ENCODE measurements at regions not wholly inside any gene's neighbourhood (a gene's known extent, or its start where the extent isn't known, plus 50 kb on each side); places are given as distances from the start of the nearest gene placed in this dataset.
A peak's percentile ranks its signal among the peaks of the same experiment; 100 is the strongest.

DNA sequence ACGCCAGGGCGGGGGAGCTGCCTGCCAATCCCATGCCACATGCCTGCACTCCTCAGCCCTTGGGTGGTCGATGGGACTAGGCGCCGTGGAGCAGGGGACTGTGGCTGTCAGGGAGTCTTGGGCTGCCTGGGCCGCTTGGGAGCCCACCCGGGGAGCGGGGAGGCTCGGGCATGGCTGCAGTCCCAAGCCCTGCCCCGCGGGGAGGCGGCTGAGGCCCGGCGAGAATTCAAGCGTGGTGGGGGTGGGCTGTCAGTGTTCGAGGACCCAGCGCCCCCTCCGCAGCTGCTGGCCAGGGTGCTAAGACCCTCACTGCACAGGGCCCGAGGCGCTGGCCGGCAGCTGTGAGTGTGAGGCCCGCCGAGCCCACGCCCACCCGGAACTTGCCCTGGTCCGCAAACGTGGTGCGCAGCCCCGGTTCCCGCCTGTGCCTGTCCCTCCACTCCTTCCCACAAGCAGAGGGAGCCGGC lies 83.2 kb upstream of the DMRTA1 start:
- intact Hi-C loops (cut with DNase I): no loop called here
- H3K4me1 ChIP-seq: no peaks in the 10 kb centered on the region

GRCh38 chr9:22373636-22374035 lies 73.0 kb upstream of the DMRTA1 start:
- H3K36me3 ChIP-seq: no peaks in the 10 kb centered on the region
- H3K27ac ChIP-seq: no peak overlapping the region
- no peak for DNase-seq
- H3K4me1 ChIP-seq: no peaks in the 10 kb centered on the region
- H3K27me3 ChIP-seq: no peaks in the 10 kb centered on the region
- intact Hi-C loops (cut with DNase I): no loop called here
- H3K4me3 ChIP-seq: no peak overlapping the region
- ATAC-seq: no peak
- TF ChIP-seq, protein P1, sequence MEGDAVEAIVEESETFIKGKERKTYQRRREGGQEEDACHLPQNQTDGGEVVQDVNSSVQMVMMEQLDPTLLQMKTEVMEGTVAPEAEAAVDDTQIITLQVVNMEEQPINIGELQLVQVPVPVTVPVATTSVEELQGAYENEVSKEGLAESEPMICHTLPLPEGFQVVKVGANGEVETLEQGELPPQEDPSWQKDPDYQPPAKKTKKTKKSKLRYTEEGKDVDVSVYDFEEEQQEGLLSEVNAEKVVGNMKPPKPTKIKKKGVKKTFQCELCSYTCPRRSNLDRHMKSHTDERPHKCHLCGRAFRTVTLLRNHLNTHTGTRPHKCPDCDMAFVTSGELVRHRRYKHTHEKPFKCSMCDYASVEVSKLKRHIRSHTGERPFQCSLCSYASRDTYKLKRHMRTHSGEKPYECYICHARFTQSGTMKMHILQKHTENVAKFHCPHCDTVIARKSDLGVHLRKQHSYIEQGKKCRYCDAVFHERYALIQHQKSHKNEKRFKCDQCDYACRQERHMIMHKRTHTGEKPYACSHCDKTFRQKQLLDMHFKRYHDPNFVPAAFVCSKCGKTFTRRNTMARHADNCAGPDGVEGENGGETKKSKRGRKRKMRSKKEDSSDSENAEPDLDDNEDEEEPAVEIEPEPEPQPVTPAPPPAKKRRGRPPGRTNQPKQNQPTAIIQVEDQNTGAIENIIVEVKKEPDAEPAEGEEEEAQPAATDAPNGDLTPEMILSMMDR (IDR thresholded peaks at IDR 0.05): no peak
- FAIRE-seq: no peak
- WGBS, 2 donors: 67 to 78% methylated on average over 2 of the region's 2 CpGs
- no peaks in the 10 kb centered on the region for H3K9me3 ChIP-seq

More for the DNA sequence above, 83.2 kb upstream of the DMRTA1 start:
- ATAC-seq: no peak
- Histone ChIP-seq H3K4me3 (no peak overlapping the region), H3K27ac (no peak overlapping the region), H3K36me3 (no peaks in the 10 kb centered on the region), H3K9me3 (no peaks in the 10 kb centered on the region), H3K27me3 (no peaks in the 10 kb centered on the region)
- TF ChIP-seq, protein P1 (IDR thresholded peaks at IDR 0.05): no peak
- DNase-seq: peak in 2 of 6 donors; percentile 21 to 51
- no peak for FAIRE-seq
- WGBS, 2 donors: 78 to 88% methylated on average over 25 to 31 of the region's 31 CpGs

DNA sequence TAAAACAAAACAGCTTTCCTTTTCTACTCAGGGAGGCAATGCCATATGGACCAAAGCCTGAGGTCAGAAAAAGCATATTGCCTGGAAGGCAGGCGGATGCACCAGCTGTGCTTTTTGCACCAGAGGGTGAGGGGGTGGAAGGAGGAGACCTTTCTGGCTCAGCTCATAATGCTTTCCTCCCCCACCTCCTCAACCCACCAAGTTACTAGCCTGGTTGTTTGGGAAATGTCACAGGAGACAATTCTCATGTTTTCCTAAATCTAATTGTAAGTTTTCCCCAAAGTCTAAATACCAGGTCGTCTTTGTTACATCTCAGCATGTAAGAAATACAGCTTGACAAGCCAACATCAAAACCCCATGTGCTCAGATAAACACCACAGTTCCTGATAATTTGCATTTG lies 72.6 kb upstream of the DMRTA1 start:
- TF ChIP-seq, protein P1 (IDR thresholded peaks at IDR 0.05): no peak
- FAIRE-seq (no peak), DNase-seq (no peak), ATAC-seq (no peak)
- no peak overlapping the region for H3K27ac ChIP-seq
- H3K4me1 ChIP-seq: no peaks in the 10 kb centered on the region
- H3K36me3 ChIP-seq: no peaks in the 10 kb centered on the region
- H3K27me3 ChIP-seq: no peaks in the 10 kb centered on the region
- H3K4me3 ChIP-seq: no peak overlapping the region
- intact Hi-C loops (cut with DNase I): no loop called here
- WGBS, 2 donors: 46 to 50% methylated on average over 2 of the region's 2 CpGs
- no peaks in the 10 kb centered on the region for H3K9me3 ChIP-seq

DNA sequence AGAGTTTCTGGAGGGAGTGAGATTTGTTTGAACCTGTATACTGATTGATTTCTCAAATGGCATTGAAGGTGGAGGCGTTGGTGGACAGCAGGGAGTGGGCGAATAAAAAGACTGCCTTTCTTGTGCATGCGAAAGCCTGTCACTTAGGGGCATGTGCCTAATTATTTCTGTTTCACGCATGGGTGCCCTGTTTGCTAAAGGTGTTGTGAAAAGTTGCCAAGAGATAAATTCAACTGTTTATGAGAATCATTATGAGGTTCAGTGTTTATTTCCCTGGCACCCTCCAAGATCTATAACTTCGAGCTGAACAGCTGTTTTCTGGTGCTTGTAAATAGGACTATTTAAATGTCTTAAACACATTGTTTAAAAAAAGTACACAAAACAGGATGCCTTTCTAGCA lies 67.4 kb upstream of the DMRTA1 start:
- Histone ChIP-seq H3K4me3 (no peak overlapping the region), H3K9me3 (no peaks in the 10 kb centered on the region), H3K4me1 (no peaks in the 10 kb centered on the region), H3K27me3 (no peaks in the 10 kb centered on the region), H3K27ac (no peak overlapping the region), H3K36me3 (no peaks in the 10 kb centered on the region)
- intact Hi-C loops (cut with DNase I): no loop called here
- WGBS, 2 donors: 19 to 20% methylated on average over 5 of the region's 5 CpGs
- FAIRE-seq (no peak), ATAC-seq (no peak), DNase-seq (no peak)
- TF ChIP-seq, protein P1 (IDR thresholded peaks at IDR 0.05): no peak

DNA sequence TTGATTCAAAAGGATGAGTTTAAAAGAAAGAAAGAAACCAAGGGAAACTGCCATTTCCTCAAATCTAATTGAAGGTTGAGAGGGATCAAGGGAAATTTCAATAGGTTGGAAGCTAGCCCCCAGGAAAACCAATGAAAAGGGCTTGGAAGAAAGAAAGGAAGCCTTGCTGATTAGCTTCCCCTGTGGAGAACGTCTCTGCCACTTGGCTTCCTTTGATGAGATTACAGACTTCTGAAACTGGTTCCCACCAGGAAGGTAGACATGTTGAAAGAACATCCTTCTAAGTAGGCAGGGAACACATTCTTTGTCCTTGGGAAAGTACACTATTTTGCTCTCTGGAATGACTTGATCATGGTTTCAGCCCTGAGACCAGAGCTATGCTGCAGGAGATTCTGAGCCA lies 65.5 kb upstream of the DMRTA1 start:
- 21 to 31% methylated on average over 1 of the region's 1 CpG for WGBS, 2 donors
- no peak overlapping the region for H3K27ac ChIP-seq
- TF ChIP-seq, protein P1 (IDR thresholded peaks at IDR 0.05): no peak
- H3K9me3 ChIP-seq: no peaks in the 10 kb centered on the region
- H3K36me3 ChIP-seq: no peaks in the 10 kb centered on the region
- intact Hi-C loops (cut with DNase I): no loop called here
- ATAC-seq (no peak), DNase-seq (no peak), FAIRE-seq (no peak)
- no peaks in the 10 kb centered on the region for H3K27me3 ChIP-seq
- no peak overlapping the region for H3K4me3 ChIP-seq
- no peaks in the 10 kb centered on the region for H3K4me1 ChIP-seq
